GM12874 (cell line): ENCODE measurements at regions not wholly inside any gene's neighbourhood (a gene's known extent, or its start where the extent isn't known, plus 50 kb on each side); places are given as distances from the start of the nearest gene placed in this dataset.

Source experiments
- TF ChIP-seq, protein P1 (sequence below): IDR thresholded peaks from 2 replicates; pipeline ENCODE4 v1.5.1; 2011; ENCODE audit warnings: low read depth, mild to moderate bottlenecking, control low read depth, low read length, moderate library complexity; ENCODE audit not compliant: insufficient read depth

DNA sequence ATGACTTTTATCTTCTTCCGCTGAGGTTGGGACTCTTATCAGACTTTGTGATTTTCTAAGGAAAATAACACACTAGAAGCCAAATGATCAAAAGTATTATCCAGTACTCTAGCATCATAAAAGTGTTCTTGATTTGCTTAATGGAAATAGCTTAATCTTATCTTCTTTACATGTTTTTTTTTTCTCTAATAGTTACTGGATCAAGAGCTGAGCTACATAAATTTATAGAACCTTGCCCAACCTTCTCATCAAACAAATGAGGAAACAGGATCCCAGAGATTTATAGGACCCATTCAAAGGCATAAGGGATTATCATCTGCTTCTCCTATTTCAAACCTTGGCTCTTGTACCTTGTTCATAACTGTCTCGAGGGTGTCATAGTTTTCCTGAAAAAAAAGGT lies 68.3 kb upstream of the WDR17 start:
- TF ChIP-seq, protein P1, sequence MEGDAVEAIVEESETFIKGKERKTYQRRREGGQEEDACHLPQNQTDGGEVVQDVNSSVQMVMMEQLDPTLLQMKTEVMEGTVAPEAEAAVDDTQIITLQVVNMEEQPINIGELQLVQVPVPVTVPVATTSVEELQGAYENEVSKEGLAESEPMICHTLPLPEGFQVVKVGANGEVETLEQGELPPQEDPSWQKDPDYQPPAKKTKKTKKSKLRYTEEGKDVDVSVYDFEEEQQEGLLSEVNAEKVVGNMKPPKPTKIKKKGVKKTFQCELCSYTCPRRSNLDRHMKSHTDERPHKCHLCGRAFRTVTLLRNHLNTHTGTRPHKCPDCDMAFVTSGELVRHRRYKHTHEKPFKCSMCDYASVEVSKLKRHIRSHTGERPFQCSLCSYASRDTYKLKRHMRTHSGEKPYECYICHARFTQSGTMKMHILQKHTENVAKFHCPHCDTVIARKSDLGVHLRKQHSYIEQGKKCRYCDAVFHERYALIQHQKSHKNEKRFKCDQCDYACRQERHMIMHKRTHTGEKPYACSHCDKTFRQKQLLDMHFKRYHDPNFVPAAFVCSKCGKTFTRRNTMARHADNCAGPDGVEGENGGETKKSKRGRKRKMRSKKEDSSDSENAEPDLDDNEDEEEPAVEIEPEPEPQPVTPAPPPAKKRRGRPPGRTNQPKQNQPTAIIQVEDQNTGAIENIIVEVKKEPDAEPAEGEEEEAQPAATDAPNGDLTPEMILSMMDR = no peak

DNA sequence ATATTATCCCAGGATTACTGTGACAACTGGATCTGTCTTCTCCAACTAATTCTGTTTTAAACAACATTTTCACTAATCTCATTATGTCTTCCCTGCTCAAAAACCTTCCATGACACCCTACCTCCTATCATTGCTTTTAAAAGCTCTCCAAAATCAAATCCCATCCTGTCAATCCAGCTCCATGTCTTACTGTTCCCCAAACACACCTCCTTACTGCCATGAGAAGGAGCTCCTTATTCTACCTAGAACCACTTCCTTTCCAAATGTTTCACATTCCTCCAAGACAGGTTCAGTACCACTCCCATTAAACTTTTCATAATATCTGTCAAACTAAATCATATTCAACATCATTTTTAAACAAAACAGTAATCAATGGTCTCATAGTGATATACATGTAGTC lies 66.9 kb upstream of the WDR17 start:
- TF ChIP-seq, protein P1 = no peak

DNA sequence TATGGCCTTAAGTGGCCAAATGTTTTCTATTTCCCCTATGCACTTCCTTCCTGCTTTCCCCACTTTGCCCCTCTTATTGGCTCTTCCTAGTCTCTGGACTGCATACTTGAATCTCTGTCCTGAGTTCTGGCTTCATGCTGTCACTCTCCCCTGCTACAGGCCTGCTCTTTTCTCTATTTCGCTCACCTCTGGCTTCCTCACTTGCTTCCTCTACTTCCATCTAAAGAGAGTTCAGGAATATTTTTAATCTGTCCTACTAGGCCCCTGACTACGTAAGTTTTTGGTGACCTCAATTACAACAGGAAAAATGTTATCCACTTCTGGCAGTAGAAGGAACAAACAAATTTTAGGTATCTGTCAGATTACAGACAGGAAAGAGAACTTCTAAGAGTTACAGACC lies 65.7 kb upstream of the WDR17 start:
- TF ChIP-seq, protein P1 = no peak

DNA sequence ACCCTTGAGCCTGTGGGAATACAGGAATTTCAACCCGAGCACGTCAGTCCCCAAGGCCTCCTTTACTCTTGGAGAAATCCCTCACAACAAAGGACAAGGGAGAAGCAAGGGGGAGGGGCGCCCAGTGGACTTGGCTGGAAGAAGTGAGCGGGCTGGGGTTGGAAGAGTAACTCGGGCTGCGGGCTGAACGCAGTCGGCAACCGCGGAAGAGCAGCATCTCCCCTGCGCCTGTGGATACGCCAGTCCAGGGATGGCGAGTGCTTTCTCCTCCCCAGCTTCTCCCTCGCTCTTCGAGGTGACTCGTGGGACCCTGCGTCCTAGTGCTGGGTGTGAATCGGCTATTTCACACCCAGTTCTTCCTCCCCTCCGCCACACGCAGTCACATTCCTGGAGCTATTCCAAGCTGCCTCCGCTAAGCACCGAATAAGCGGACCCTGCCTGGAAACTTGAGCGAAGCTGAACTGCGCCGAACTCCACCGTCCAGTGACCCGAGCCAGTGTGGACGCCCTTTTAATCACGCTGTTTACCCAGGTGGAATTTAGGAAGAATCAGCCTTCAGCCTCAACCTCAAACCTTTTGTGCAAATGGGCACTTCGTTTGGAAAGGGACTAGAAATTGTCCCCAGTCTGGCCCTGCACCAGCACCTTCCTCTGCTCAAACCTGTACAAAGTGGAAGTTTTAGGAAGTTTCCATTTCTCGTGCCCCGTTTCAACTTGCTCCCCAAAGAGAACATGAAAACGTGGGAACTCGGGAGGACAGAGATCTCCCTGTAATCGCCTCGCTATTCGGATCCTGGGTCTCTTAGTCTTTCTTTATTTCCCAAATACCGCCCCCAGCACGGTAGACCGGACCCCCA lies 64.3 kb upstream of the WDR17 start:
- TF ChIP-seq, protein P1 = no peak

DNA sequence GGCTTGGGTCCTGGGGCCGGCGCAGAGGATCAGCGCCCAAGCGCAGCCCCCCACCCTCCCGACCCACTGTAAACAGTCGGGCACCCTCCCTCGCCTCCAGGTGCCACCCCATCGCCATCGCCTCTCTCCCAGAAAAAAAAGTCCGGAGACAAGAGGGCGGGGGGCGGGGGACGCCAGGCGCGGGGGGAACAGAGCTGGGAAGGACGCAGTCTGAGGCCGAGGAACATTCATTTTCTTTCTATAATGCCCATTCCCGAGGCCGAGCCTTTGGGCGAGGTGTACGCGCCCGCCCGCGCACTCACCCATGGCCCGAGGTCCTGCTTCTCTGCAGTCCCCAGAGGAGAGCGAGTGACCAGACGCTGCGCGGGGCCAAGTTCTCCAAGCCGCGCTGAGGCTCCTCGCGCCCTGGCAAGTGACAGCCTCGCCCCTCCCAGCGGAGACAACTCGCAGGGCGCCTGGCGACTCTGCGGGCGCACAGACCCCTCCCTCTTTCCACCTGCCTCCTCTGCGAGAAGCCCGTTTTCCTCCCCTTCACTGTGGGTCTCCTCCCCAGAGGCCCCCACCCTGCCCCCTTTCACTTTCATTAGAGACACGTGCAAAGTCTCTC lies 63.5 kb upstream of the WDR17 start:
- TF ChIP-seq, protein P1 = no peak

DNA sequence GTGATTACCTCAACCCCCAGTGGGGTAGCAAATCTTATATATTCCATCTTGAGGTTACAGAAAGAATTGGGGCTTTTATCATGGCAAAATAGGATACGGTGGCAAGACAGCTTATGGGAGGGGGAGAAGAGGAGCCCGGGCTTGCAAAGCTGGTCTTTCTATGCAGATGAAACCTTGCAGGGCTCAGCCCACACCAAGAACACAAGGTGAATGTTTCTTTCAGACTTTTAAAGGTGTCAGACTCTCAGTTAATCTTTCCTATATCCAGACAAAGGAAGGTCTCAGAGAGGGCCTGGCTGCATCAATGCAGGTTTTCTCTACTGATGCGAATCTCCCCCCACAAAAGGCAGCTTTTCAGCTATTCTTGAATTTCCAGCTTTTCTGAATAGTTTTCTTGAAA lies 59.9 kb upstream of the WDR17 start:
- TF ChIP-seq, protein P1 = no peak

DNA sequence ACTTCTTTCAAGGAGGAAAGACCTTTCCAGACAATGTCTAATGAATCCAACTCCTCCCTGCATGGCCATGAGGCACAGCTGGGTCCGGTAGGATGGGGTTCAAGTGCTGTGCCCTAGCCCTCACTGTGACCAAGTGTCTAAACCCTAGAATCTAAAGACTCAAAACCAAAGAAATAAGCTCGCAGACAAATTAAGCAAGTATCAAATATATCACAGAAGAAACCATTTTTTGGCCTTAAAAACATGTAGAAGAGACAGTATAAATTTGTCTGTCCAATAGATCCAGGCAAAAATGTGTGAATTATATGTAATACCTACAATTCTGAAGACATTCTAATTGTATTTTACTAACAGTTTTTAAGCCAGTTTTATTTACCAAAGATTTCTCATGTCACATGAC lies 56.4 kb upstream of the WDR17 start:
- TF ChIP-seq, protein P1 = no peak
